Lower leg skin (tissue), 3 donors: ENCODE measurements at regions not wholly inside any gene's neighbourhood (a gene's known extent, or its start where the extent isn't known, plus 50 kb on each side); places are given as distances from the start of the nearest gene placed in this dataset.

ENCODE experiments used
- CTCF ChIP-seq, 3 donors: fragments of 450-650 bp; IDR thresholded peaks; one replicate each; pipeline ENCODE4 v1.5.1; 2016; ENCODE audit warnings: antibody characterized with exemption in 3 of 3, mild to moderate bottlenecking in 3 of 3, moderate library complexity in 2 of 3
- POLR2A ChIP-seq, 2 donors: fragments of 450-650 bp; IDR thresholded peaks; one replicate each; pipeline ENCODE4 v1.6.1; 2016 to 2017; ENCODE audit warnings: antibody characterized with exemption in 2 of 2, mild to moderate bottlenecking in 1 of 2, moderate library complexity in 1 of 2

GRCh38 chr16:8200839-8201238 is 389.5 kb downstream of the TMEM114 start:
- no peak for TF ChIP-seq POLR2A (IDR thresholded peaks at IDR 0.05)
- TF ChIP-seq CTCF (IDR thresholded peaks at IDR 0.05), result no peak
